Left ventricle myocardium superior (tissue), 1 donor: ENCODE measurements at regions not wholly inside any gene's neighbourhood (a gene's known extent, or its start where the extent isn't known, plus 50 kb on each side); places are given as distances from the start of the nearest gene placed in this dataset.
A peak's percentile ranks its signal among the peaks of the same experiment; 100 is the strongest.

Experiments
- ATAC-seq: fragments of 200-7000 bp; cut with Tn5 transposase; one replicate; pipeline ENCODE4 v1.9.1; 2020; ENCODE audit warnings: mild to moderate bottlenecking, moderate library complexity
- DNase-seq: peaks from one replicate; pipeline ENCODE4 v3.0.0-alpha.2; 2020
- intact Hi-C: fragments of 100-400 bp; cut with micrococcal nuclease; formaldehyde crosslinking; loops from one replicate; pipeline ENCODE4 v1.11.0; 2022
- donor health status: DM: no; HTN: yes; CAD: no; lungs with severe emphysema.

GRCh38 chr12:30514666-30515065, 181.0 kb downstream of the IPO8 start:
- ATAC-seq (no peak), DNase-seq (no peak)
- intact Hi-C loops = no loop called here

- intact Hi-C loops = no loop called here
- ATAC-seq (no peak), DNase-seq (no peak)
Observed at GRCh38 chr12:30508205-30508967, 187.3 kb downstream of the IPO8 start.

DNA sequence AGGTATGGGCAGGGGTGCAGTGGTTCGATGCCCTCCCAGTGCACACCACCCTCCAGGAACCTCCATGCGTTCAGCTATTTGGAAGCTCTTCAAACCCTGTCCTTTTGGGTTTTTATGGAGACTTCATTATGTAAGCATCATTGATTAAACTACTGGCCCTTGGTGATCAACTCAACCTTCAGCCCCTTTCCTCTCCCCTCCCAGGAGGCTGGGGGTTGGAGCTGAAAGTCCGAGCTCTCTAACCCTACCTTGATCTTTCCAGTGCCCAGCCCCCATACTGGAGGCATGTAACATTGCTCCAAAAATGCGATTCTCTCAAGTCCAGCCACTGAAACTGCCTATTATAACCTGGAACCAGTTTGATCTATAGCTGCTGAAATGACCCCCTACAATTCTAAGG, 188.1 kb downstream of the IPO8 start:
- intact Hi-C loops = no loop called here
- ATAC-seq (no peak), DNase-seq (no peak)

- DNase-seq = no peak
- intact Hi-C loops = no loop called here
- ATAC-seq = no peak
Observed at GRCh38 chr12:30506411-30506810, 189.3 kb downstream of the IPO8 start.

DNA sequence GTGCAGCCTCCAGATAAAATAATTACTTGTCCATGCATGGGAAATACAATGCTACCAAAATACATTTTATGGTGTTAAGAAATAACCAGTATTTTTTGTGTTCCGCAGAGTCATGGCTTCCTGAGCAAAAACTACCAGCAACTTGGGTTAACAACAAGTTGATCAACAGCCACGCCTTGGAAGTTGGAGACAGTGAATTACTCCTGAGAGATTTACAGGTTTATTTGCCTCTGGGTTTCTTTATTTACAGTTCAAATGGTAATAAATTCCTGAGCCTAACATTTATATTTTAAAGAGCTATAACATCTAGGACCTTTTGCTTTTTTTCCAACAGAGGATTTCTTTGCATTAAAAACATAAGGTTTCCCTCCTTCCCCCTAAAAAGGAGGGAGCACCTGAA, 194.0 kb downstream of the IPO8 start:
- intact Hi-C loops = no loop called here
- no peak for ATAC-seq
- no peak for DNase-seq

DNA sequence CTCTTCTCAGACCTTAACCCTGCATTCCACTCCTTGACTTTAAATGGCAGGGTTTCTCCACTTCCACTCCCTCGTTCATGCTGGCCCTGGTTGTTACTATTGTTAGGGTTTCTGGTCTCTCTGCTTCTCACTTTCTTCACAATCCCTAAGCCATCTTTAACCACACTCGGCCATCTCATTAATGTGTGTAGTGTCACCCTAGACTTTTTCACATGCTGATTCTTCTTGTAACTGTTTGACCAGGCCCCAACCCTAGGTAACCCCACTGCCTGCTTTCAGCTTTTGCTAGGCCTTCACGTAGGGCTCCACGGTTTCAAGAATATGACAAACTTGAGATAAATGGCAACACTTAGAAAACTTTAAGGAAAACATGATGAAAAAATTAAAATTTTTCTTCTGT, 195.1 kb downstream of the IPO8 start:
- intact Hi-C loops = no loop called here
- DNase-seq (no peak), ATAC-seq (no peak)

DNA sequence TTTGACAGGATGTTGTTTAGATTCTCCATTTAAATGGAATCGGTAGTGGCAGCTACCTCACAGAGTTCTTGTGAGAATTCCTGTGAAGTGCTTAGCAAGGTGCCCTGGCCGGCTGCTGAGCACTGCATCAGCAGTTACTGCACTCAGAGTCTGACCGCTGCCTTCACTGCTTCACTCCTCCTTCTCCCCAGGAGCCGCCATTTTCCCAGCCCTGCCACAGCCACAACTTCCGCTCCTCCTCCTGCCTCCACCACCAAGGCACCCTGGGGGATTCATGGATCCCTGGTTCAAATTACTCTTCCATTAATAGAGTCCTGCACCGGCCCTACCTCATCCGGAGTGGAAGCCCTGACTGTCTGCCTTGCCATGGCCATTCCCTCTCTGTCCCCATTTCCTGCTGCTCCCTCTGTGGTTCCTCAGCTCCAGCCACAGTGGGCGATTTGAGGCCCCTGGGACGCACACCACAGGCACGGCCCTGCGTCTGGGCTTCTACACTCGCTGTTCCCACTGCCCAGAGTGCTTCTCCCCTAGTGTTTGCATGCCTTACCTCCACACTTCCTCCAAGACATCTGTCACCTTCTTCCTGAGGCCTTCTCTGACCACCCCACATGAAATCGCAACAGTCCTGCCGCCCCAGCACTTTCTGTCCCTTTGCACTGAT, 210.3 kb downstream of the IPO8 start:
- ATAC-seq (no peak), DNase-seq (no peak)
- intact Hi-C loops = no loop called here

- DNase-seq (no peak), ATAC-seq (no peak)
- intact Hi-C loops = no loop called here
Observed at GRCh38 chr12:30484658-30485057, 211.0 kb downstream of the IPO8 start.

DNA sequence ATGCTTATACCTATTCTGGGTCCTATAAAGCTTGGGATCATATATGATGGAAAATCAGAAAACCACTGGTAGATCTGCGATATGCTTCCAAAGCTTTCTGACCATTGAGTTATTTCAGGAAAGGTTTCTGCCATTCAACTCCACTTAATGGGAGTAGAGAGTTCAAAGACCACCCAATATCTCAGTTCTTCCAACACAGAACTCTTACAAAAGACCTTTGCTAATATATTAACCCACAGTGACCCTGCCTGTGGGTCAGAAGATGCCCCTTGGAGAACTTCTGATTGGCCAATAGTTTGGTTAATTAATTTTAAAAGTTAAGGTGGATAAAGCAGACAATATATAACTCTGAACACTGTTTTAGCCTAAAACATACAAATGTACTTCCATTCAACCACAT, 213.0 kb downstream of the IPO8 start:
- intact Hi-C loops = no loop called here
- DNase-seq (no peak), ATAC-seq (no peak)

DNA sequence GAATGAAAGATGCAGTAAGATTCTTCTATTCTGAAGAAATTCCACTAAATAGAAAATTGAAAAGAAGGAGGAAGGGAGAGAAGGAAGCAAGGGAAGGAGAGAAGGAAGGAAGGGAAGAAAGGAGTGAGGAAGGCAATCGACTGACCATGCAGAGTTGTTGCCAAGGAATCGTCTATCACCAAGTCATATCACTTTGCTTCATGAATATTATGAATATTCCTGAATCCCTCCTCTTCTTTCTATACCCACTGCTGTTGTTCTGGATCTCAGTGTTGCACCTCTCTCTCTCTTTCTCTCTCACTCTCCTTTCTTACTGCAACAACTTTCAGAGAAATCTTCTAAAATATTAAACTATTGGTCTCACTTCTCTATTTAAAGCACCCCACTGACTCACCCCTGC, 222.4 kb downstream of the IPO8 start:
- intact Hi-C loops = no loop called here
- no peak for ATAC-seq

DNA sequence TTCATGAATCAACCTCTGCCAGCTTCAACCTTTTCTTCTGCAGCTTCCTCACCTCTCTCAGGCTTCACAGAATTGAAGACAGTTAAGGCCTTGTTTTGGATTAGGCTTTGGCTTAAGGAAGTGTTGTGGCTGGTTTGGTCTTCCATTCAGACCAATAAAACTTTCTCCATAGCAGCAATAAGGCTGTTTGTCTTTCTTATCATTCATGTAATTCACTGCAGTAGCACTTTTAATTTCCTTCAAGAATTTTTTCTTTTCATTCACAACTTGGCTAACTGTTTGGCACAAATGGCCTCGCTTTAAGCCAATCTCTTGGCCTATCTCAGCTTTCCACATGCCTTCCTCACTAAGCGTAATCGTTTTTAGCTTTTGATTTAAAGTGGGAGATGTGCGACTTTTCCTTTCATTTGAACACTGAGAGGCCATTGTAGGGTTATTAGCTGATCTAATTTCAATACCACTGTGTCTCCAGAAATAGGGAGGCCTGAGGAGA, 229.5 kb downstream of the IPO8 start:
- intact Hi-C loops = no loop called here
- DNase-seq (no peak), ATAC-seq (no peak)

More for the DNA sequence above, 222.4 kb downstream of the IPO8 start:
- no peak for DNase-seq

- intact Hi-C loops = no loop called here
- ATAC-seq (no peak), DNase-seq (no peak)
Observed at GRCh38 chr12:30463636-30464035, 232.0 kb downstream of the IPO8 start.

DNA sequence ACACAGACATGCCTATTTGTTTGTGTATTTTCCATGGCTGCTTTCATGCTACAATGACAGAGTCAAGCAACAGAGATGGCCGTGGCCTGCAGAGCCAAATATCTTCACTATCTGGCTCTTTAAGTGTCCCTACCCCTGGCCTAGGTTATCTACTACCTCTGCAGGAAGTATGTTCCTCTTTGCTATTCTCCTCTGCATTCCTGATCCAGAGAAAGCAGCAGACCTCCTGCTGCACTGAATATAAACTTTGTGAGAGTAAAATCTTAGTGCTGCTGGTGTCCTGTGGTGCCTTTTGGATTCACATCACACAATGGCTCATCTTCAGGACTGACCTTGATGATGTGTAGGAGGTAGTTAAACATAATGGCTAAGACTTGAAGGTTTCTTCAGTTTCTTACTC, 233.4 kb downstream of the IPO8 start:
- intact Hi-C loops = no loop called here
- DNase-seq = no peak
- ATAC-seq = no peak

- no peak for ATAC-seq
- DNase-seq = no peak
- intact Hi-C loops = no loop called here
Observed at GRCh38 chr12:30461026-30461615, 234.5 kb downstream of the IPO8 start.

GRCh38 chr12:30458453-30458852, 237.2 kb downstream of the IPO8 start:
- no peak for ATAC-seq
- no peak for DNase-seq
- intact Hi-C loops = no loop called here

DNA sequence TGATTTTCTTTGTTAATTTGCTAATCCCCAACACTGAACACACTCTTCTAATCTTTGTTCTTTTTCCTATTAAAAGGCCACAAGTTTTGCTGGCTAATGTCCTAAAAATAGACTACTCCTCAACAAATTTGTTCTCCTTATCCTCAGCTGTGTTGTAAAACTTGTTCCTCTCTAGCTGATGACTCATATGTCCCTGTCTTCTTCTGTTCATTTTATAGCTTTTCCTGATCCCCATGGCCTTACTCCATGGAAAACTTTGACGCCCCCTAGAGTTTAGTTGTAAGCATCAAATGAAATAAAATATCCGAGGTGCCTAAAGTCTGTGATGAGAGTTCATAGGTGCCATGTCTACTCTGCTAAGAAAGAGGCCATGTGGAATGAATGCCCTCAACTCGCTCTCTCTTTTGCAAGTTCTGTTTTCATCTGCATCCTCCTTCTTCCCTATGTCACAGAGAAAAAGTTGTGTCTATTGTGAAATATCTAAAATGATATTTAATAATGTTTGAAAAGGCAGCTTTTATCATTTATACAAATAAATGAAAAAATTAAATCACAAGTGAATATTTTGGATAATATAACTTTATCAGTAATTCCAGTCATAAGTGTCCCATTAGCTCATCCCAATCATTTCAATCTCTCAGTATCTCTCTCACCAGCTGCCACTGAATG, 237.9 kb downstream of the IPO8 start:
- ATAC-seq = peak; percentile 88
- intact Hi-C loops = no loop called here
- no peak for DNase-seq

DNA sequence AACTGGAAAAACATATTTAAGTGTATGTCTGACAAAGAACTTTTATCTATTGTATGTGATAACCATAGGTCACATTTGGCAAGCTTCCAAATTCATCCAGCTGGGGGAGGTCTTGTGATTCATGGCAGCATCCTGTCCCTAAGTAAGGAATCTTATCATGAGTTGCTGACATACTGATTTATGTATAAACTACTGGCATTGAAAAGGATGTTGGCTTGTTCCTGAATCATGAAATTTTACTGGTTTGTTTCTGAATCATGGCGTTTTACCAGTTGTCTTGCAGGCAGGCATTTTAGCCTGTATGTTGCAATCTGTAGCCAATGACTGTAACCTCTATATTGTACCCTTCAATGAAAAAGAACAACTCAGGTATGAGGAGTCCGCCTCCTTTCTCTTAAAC, 244.8 kb downstream of the IPO8 start:
- no peak for DNase-seq
- intact Hi-C loops = no loop called here
- no peak for ATAC-seq

DNA sequence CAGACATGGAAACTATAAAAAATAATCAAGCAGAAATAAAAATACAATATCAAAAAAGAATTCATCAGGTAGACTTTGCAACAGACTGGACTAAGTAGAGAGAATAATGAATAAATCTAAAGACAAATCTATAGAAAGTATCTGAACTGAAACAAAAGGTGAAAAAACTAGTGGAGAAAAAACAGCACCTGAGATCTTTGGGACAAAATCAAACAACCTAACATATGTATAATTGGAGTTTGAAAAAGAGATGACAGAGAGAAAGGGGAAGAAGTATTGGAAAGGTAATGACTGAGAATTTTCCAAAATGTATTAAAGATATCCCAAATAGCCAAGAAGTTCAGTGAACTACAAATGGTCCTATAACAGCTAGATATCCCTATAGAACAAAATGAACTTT, 245.4 kb downstream of the IPO8 start:
- DNase-seq (no peak), ATAC-seq (no peak)
- intact Hi-C loops = no loop called here

GRCh38 chr12:30448038-30448437, 247.6 kb downstream of the IPO8 start:
- DNase-seq (no peak), ATAC-seq (no peak)
- intact Hi-C loops = no loop called here

GRCh38 chr12:30447061-30447750, 248.5 kb downstream of the IPO8 start:
- DNase-seq = no peak
- intact Hi-C loops = no loop called here
- ATAC-seq = no peak
